Left lung (tissue), 4 donors: ENCODE measurements at regions not wholly inside any gene's neighbourhood (a gene's known extent, or its start where the extent isn't known, plus 50 kb on each side); places are given as distances from the start of the nearest gene placed in this dataset.
A peak's percentile ranks its signal among the peaks of the same experiment; 100 is the strongest.
"Not testable (repeated sequence)": the region's sequence is repeated elsewhere in the genome, so short reads cannot be mapped to it uniquely, and the experiment has no call there.

Experiments used
- ATAC-seq: fragments of 200-7000 bp; cut with Tn5 transposase; one replicate; pipeline ENCODE4 v1.9.1; 2020; ENCODE audit warnings: moderate library complexity
- DNase-seq, 4 donors: peaks; one replicate each; pipeline ENCODE4 v3.0.0-alpha.2; 2013 to 2020
- H3K27ac ChIP-seq, 2 donors: fragments of 200-600 bp; sonication (generic) in 1 of 2; one replicate each; pipeline versions ENCODE4 v1.5.0 to v1.8.0; 2020 to 2021
- H3K27me3 ChIP-seq, 2 donors: fragments of 200-600 bp; sonication (generic) in 1 of 2; one replicate each; pipeline versions ENCODE4 v1.5.0 to v1.8.0; 2020 to 2021
- H3K36me3 ChIP-seq, 2 donors: fragments of 200-600 bp; sonication (generic) in 1 of 2; one replicate each; pipeline versions ENCODE4 v1.5.0 to v1.8.0; 2020 to 2021
- H3K4me1 ChIP-seq, 2 donors: fragments of 200-600 bp; one replicate each; pipeline ENCODE4 v1.8.0; 2021
- H3K4me3 ChIP-seq, 2 donors: fragments of 200-600 bp; sonication (generic) in 1 of 2; one replicate each; pipeline versions ENCODE4 v1.5.0 to v1.8.0; 2020 to 2021; ENCODE audit warnings: mild to moderate bottlenecking in 1 of 2
- H3K9me3 ChIP-seq, 2 donors: fragments of 200-600 bp; sonication (generic) in 1 of 2; one replicate each; pipeline versions ENCODE4 v1.5.0 to v1.8.0; 2020 to 2021
- CTCF ChIP-seq, 2 donors: fragments of 200-600 bp; sonication (generic) in 1 of 2; IDR thresholded peaks; one replicate each; pipeline versions ENCODE4 v1.5.0 to v1.8.0; 2021; ENCODE audit warnings: antibody characterized with exemption in 2 of 2
- intact Hi-C, 2 donors: fragments of 100-400 bp; cut with DNase I; formaldehyde crosslinking; loops; one replicate each; pipeline versions ENCODE4 v1.11.2 to v1.14.2; 2022
- donor health status: DM: no; HTN: yes; CAD: no.
- donor health status: DM: no; HTN: no; CAD: no.

GRCh38 chr2:111606632-111607031 is 277.4 kb downstream of the ANAPC1 start:
- H3K4me3 ChIP-seq, H3K4me1 ChIP-seq, H3K27me3 ChIP-seq, ATAC-seq, H3K27ac ChIP-seq, intact Hi-C loops, DNase-seq, H3K36me3 ChIP-seq, H3K9me3 ChIP-seq: not testable (repeated sequence)

GRCh38 chr2:111609146-111609844 is 274.7 kb downstream of the ANAPC1 start:
- H3K4me3 ChIP-seq, H3K36me3 ChIP-seq, intact Hi-C loops, DNase-seq, H3K27me3 ChIP-seq, H3K27ac ChIP-seq, ATAC-seq, H3K4me1 ChIP-seq, H3K9me3 ChIP-seq: not testable (repeated sequence)

- H3K9me3 ChIP-seq, ATAC-seq, H3K27me3 ChIP-seq, H3K27ac ChIP-seq, intact Hi-C loops, H3K4me3 ChIP-seq, DNase-seq, H3K4me1 ChIP-seq, H3K36me3 ChIP-seq: not testable (repeated sequence)
These were observed 274.0 kb downstream of the ANAPC1 start for GRCh38 chr2:111610035-111610434.

- TF ChIP-seq CTCF (IDR thresholded peaks at IDR 0.05): no peak
- H3K4me1 ChIP-seq: peaks cover 0 to 23% of the 10 kb centered on the region in 2 donors
- no peak overlapping the region for H3K4me3 ChIP-seq
- no peak overlapping the region for H3K27ac ChIP-seq
- intact Hi-C loops: no loop called here
- ATAC-seq: no peak
- H3K9me3 ChIP-seq: no peaks in the 10 kb centered on the region
- no peaks in the 10 kb centered on the region for H3K27me3 ChIP-seq
- no peak for DNase-seq
- no peaks in the 10 kb centered on the region for H3K36me3 ChIP-seq
These were observed 267.3 kb downstream of the ANAPC1 start for GRCh38 chr2:111616651-111617218.

- Histone ChIP-seq H3K27me3 (no peaks in the 10 kb centered on the region), H3K4me3 (no peak overlapping the region), H3K36me3 (no peaks in the 10 kb centered on the region), H3K9me3 (no peaks in the 10 kb centered on the region), H3K4me1 (peaks cover 0 to 25% of the 10 kb centered on the region in 2 donors), H3K27ac (peak overlapping the region in 1 of 2 donors; percentile 89)
- peak in 2 of 4 donors; percentile 62 to 75 for DNase-seq
- peak; percentile 71 for ATAC-seq
- intact Hi-C loops: no loop called here
- no peak for TF ChIP-seq CTCF (IDR thresholded peaks at IDR 0.05)
These were observed 266.4 kb downstream of the ANAPC1 start for GRCh38 chr2:111617299-111618225.

GRCh38 chr2:111618226-111618977 is 265.6 kb downstream of the ANAPC1 start:
- intact Hi-C loops: no loop called here
- Histone ChIP-seq H3K27me3 (no peaks in the 10 kb centered on the region), H3K4me1 (peaks cover 0 to 33% of the 10 kb centered on the region in 2 donors), H3K4me3 (no peak overlapping the region), H3K27ac (peak overlapping the region in 1 of 2 donors; percentile 89), H3K36me3 (no peaks in the 10 kb centered on the region), H3K9me3 (no peaks in the 10 kb centered on the region)
- ATAC-seq (peak; percentile 58), DNase-seq (peak in 1 of 4 donors; percentile 84)
- no peak for TF ChIP-seq CTCF (IDR thresholded peaks at IDR 0.05)
